ENCODE measurements at regions not wholly inside any gene's neighbourhood (a gene's known extent, or its start where the extent isn't known, plus 50 kb on each side); places are given as distances from the start of the nearest gene placed in this dataset.

- TF ChIP-seq CTCF (IDR thresholded peaks at IDR 0.05) (no peak), EZH2 (IDR thresholded peaks at IDR 0.05; ENCODE audit: borderline replicate concordance, insufficient read depth, low read depth, low read length, poor library complexity, severe bottlenecking) (no peak)
These were observed 107.3 kb downstream of the DUSP10 start for GRCh38 chr1:221634606-221635005.

Data from B cell (primary cell).